ACC112 (cell line): ENCODE measurements at regions not wholly inside any gene's neighbourhood (a gene's known extent, or its start where the extent isn't known, plus 50 kb on each side); places are given as distances from the start of the nearest gene placed in this dataset.
A peak's percentile ranks its signal among the peaks of the same experiment; 100 is the strongest.

ENCODE experiments used
- H2AFZ ChIP-seq: fragments of 200-600 bp; sonication (generic); one replicate; pipeline ENCODE4 v1.6.0; 2017; ENCODE audit warnings: antibody characterized with exemption, low read length; ENCODE audit not compliant: unreplicated experiment
- H3K27ac ChIP-seq: fragments of 200-600 bp; sonication (generic); 2 replicates; pipeline ENCODE4 v1.5.1; 2014; ENCODE audit warnings: low read depth, mild to moderate bottlenecking, antibody characterized with exemption, low read length, moderate library complexity
- H3K27me3 ChIP-seq: fragments of 200-600 bp; sonication (generic); 2 replicates; pipeline ENCODE4 v1.6.1; 2014; ENCODE audit warnings: mild to moderate bottlenecking, antibody characterized with exemption, low read length, moderate library complexity, mixed read lengths; ENCODE audit not compliant: insufficient read depth
- H3K36me3 ChIP-seq: fragments of 200-600 bp; sonication (generic); 2 replicates; pipeline ENCODE4 v1.6.1; 2016; ENCODE audit warnings: mild to moderate bottlenecking, antibody characterized with exemption, low read length, moderate library complexity, mixed read lengths; ENCODE audit not compliant: insufficient read depth
- H3K4me1 ChIP-seq: fragments of 200-600 bp; sonication (generic); one replicate; pipeline ENCODE4 v1.6.1; 2016; ENCODE audit warnings: low read length, mixed read lengths; ENCODE audit not compliant: insufficient read depth, unreplicated experiment, control insufficient read depth
- H3K4me3 ChIP-seq: fragments of 200-600 bp; sonication (generic); 2 replicates; pipeline ENCODE4 v1.5.1; 2014; ENCODE audit warnings: mild to moderate bottlenecking, low read depth, low read length
- H3K79me2 ChIP-seq: fragments of 200-600 bp; sonication (generic); one replicate; pipeline ENCODE4 v1.6.0; 2016; ENCODE audit warnings: low read length; ENCODE audit not compliant: control insufficient read depth, unreplicated experiment, insufficient read depth

DNA sequence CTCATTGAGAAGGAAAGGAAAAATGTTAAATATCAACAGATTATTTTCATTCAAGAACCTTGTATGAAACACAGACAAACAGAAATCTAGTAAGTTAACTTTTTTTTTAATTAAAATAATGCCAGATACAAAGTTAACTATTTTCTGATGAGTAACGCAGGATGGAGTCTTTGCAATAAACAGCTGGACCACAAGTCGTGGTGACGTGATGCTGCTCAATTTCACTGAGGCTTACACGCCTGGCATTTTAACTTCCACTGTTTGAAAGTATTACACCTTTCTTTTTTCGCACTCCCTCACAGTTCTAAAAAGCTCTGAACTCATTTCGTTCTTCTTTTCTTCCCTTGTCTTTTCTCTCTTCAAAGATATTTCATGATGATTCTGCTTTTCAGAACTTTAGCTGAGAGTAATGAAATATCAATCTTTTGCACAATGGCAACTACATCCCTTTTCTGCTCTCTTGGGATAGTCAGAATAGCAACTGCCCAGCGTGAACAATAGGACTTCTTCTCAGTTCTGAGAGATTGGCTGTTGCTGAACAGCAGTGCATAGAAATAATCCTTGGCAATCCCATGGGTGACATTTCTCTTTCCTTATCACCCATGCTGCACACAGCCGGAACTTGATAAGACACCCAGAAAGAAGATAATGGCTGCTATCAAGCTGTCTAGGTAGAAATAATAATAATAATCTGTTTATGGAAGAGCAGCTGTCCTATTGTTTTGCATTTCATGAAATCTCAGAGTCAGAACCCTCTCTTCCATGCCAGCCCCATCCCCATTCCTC lies 160.5 kb downstream of the BTG1 start:
- Histone ChIP-seq H3K4me1 (peaks cover 43% of the 10 kb centered on the region), H3K79me2 (no peaks in the 10 kb centered on the region), H3K27me3 (no peaks in the 10 kb centered on the region), H3K4me3 (no peak overlapping the region), H2AFZ (no peak overlapping the region), H3K27ac (no peak overlapping the region), H3K36me3 (no peaks in the 10 kb centered on the region)

DNA sequence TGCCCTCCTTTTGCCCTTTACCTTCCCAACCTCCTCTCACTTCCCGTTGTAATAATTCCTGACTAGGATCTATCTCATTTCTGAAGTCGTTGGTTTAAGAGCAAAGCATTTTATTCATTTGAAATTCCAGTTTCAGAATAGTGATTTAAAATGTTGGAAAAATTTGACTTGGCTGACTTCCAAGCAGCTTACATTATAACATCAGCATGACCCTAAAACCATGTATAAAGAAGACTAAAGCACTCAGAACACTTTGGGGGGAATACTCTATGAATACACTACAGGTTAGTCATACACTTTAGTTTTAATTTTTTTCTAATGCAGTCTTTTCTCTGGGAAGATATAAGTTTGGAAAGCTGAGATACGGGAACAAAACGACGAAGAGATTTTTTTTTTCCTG lies 161.1 kb downstream of the BTG1 start:
- Histone ChIP-seq H3K4me1 (peaks cover 37% of the 10 kb centered on the region), H3K4me3 (no peak overlapping the region), H3K27ac (no peak overlapping the region), H2AFZ (peak overlapping the region; percentile 43), H3K79me2 (no peaks in the 10 kb centered on the region), H3K27me3 (no peaks in the 10 kb centered on the region), H3K36me3 (no peaks in the 10 kb centered on the region)

DNA sequence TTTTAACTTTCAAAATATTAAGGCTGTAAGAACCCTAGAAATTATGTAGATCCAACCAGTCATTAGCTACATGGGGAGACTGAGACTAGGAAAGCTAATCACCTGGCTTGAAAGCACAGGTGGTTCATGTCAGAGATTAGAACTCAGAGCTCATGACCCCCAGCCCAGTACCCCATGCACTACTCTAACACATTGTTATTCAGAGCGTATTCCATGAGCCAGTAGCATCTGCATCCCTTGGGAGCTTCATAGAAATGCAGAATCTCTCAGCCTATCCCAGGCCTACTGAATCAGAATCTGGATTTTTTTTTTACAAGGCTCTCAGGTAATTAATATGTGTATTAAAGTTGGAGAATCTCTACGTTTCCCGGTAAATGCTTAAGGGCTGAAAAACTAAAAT lies 161.7 kb downstream of the BTG1 start:
- Histone ChIP-seq H3K27ac (no peak overlapping the region), H3K4me3 (no peak overlapping the region), H3K27me3 (no peaks in the 10 kb centered on the region), H3K36me3 (no peaks in the 10 kb centered on the region), H3K79me2 (no peaks in the 10 kb centered on the region), H3K4me1 (peaks cover 36% of the 10 kb centered on the region), H2AFZ (no peak overlapping the region)

DNA sequence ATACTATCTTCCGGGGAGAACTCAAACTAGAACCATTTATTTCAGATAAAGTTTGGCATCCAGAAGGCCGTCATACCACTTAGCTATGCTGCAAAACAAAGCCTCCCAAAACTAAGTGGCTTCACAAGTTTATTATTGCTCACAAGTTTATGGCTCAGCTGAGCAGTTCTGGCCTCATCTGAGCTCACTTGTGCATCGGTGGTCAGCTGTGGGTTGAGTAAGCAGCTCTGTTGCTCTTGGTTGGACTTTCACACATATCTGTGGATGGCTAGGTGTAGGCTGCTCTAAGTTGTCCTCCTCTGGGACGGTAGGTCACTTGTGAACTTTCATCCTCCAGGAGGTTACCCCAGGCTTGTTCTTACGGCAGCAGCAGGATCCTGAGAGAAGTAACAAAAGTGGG lies 162.7 kb downstream of the BTG1 start:
- no peak overlapping the region for H2AFZ ChIP-seq

DNA sequence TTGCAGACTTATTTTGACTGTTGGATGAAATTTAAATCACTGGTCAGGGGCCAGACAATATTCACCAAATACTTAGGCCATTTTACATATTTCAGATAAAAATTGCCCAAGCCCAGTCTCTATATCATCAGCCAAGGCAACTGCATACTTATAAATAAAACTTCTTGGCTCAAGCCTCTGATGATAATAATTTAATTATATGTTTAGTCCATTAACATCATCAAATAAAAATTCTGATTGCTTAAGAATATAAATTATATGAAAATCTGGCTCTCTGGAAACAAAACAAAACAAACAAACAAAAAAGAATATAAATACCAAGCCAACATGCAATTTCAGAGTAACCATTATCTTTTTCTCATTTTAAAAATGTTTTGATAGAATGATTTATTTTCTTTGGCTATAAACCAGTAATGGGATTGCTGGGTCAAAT lies 165.2 kb downstream of the BTG1 start:
- Histone ChIP-seq H3K79me2 (no peaks in the 10 kb centered on the region), H2AFZ (no peak overlapping the region)

More for the DNA sequence above, 162.7 kb downstream of the BTG1 start:
- H3K27ac ChIP-seq: no peak overlapping the region
- H3K79me2 ChIP-seq: no peaks in the 10 kb centered on the region
- no peaks in the 10 kb centered on the region for H3K27me3 ChIP-seq
- H3K36me3 ChIP-seq: no peaks in the 10 kb centered on the region
- peaks cover 26% of the 10 kb centered on the region for H3K4me1 ChIP-seq
- H3K4me3 ChIP-seq: no peak overlapping the region

DNA sequence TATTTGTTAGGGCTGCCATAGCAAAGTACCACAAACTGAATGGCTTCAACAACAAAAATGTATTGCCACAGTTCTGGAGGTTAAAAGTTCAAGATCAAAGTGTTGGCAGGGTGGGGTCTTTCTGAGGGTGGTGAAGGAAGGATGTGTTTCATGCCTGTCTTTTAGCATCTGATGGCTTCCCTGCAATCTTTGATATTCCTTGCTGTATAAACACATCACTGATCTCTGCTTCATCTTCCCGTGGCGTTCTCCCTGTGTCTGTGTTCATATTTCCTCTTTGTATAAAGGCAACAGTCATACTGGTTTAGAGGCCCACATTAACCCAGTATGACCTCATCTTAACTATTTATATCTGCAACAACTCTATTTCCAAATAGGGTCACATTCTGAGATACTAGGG lies 167.5 kb downstream of the BTG1 start:
- H3K79me2 ChIP-seq: no peaks in the 10 kb centered on the region
- H3K4me3 ChIP-seq: no peak overlapping the region
- H3K27ac ChIP-seq: no peak overlapping the region
- no peaks in the 10 kb centered on the region for H3K4me1 ChIP-seq
- no peaks in the 10 kb centered on the region for H3K36me3 ChIP-seq
- no peak overlapping the region for H2AFZ ChIP-seq
- no peaks in the 10 kb centered on the region for H3K27me3 ChIP-seq

More for the DNA sequence above, 165.2 kb downstream of the BTG1 start:
- H3K27me3 ChIP-seq: no peaks in the 10 kb centered on the region
- peaks cover 8% of the 10 kb centered on the region for H3K4me1 ChIP-seq
- H3K4me3 ChIP-seq: no peak overlapping the region
- H3K27ac ChIP-seq: no peak overlapping the region
- H3K36me3 ChIP-seq: no peaks in the 10 kb centered on the region

DNA sequence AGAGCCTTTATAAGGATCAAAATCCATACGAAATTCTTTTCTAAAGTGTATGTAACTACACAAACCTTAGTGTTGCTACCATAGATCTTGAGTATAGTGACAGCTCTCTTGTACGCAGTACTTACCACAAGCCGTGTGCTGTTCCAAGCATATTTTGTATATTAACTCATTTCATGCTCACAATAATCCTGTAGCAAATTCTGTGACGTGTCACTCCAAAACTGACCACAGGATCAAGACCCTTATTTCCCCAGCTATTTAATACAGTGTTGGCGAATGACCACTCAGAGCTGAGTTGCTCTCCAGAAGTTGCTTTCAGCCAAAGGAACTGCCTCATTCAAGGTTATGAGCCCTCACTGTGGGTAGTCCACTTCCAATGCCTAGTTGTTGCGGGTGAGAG lies 169.8 kb downstream of the BTG1 start:
- Histone ChIP-seq H3K27me3 (no peaks in the 10 kb centered on the region), H2AFZ (no peak overlapping the region), H3K36me3 (no peaks in the 10 kb centered on the region), H3K4me3 (no peak overlapping the region), H3K27ac (no peak overlapping the region), H3K4me1 (no peaks in the 10 kb centered on the region), H3K79me2 (no peaks in the 10 kb centered on the region)

DNA sequence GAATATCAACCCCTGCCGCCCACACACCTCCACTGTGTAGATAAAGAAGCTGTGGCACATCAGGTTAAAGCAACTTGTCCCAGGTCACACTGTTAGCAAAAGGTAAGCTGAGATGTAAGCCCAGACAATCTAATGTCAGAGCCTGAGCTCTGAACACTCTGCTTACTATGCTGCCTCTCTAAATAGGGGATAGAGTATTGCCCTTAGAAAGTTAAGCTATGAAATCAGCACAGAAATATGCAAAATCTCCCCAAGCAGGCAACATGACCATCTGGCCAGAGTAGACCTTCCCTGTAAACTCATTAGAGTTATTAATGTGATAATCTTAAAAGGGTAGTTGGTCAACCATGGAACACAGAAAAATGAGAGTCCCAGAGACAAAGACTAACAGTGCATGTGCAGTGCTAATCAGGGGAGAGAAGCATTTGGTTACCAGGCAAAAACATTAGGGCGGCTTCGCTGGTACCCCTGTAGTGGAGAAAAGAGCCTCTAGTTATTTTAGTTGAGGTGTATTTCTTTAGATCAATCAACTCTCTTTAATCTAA lies 171.0 kb downstream of the BTG1 start:
- no peak overlapping the region for H2AFZ ChIP-seq
- H3K4me3 ChIP-seq: no peak overlapping the region
- no peaks in the 10 kb centered on the region for H3K27me3 ChIP-seq
- no peaks in the 10 kb centered on the region for H3K4me1 ChIP-seq
- H3K36me3 ChIP-seq: no peaks in the 10 kb centered on the region
- no peaks in the 10 kb centered on the region for H3K79me2 ChIP-seq
- H3K27ac ChIP-seq: no peak overlapping the region

DNA sequence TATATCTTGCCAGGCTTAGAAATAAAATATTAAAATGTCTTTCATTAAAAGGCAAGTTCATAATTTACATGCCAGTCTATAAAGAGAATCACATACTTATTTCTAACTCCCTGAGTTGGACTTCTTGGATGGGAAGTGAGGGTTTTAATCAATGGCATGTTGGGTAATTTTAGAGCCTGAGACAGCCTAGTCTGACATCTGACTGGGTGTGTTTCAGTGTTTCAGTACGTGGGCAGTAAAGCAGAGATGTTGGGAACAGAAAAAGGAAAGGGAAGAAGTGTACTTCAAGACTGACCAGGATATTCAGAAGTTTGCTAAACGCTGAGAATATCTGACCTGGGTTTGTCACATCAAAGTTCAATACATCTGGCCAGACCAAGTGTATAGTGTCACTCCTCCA lies 171.8 kb downstream of the BTG1 start:
- H3K36me3 ChIP-seq: no peaks in the 10 kb centered on the region
- no peak overlapping the region for H3K27ac ChIP-seq
- H3K4me3 ChIP-seq: no peak overlapping the region
- no peaks in the 10 kb centered on the region for H3K27me3 ChIP-seq
- H3K79me2 ChIP-seq: no peaks in the 10 kb centered on the region
- H2AFZ ChIP-seq: no peak overlapping the region
- H3K4me1 ChIP-seq: no peaks in the 10 kb centered on the region

DNA sequence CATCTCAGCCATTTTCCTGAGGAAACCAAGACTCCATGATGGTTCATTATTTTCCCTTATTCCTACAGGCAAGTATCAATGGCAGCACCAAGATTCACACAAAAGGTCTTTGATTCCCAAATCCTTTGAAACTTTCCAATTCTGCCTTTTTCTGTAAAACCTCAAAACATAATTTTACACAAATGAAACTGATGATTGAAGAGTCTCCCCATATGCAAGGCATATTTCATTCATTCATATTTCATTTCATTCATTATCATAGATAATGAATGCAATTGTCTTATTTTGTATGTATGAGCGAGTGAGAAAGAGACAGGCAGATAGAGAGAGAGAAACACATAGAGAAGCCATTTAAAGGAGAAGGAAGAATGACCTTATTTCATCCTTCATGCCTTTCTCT lies 172.8 kb downstream of the BTG1 start:
- no peak overlapping the region for H3K4me3 ChIP-seq
- no peaks in the 10 kb centered on the region for H3K27me3 ChIP-seq
- H3K36me3 ChIP-seq: no peaks in the 10 kb centered on the region
- H3K79me2 ChIP-seq: no peaks in the 10 kb centered on the region
- H3K27ac ChIP-seq: no peak overlapping the region
- H2AFZ ChIP-seq: no peak overlapping the region
- H3K4me1 ChIP-seq: no peaks in the 10 kb centered on the region

DNA sequence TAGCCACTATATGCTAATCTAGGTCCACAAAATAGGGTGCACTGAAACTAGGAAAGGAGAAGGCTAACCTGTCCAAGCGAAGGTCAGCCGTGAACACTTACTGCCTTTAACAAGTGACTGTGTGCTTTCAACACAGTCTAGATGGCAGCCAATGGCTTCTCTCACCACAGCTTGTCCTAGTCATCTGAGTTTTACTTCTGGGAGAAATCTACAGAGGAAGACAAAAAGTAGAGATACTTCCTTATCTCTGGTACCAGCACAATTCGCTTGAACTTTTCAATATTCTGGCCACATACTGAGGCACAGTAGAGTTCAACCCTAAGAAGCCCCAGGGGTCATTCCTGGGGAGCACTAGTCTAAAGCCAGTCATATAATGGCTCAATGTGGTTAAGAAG lies 176.9 kb downstream of the BTG1 start:
- H3K36me3 ChIP-seq: no peaks in the 10 kb centered on the region
- no peaks in the 10 kb centered on the region for H3K79me2 ChIP-seq
- no peaks in the 10 kb centered on the region for H3K4me1 ChIP-seq
- no peaks in the 10 kb centered on the region for H3K27me3 ChIP-seq
- H3K27ac ChIP-seq: no peak overlapping the region
- no peak overlapping the region for H2AFZ ChIP-seq
- H3K4me3 ChIP-seq: no peak overlapping the region
